GM06990 (cell line): ENCODE measurements at regions not wholly inside any gene's neighbourhood (a gene's known extent, or its start where the extent isn't known, plus 50 kb on each side); places are given as distances from the start of the nearest gene placed in this dataset.

Experiments
- DNase-seq: peaks from one replicate; pipeline ENCODE4 v3.0.0-alpha.2; 2011; ENCODE audit not compliant: insufficient read length; ENCODE audit errors: extremely low read depth
- H3K27me3 ChIP-seq: replicated peaks from 2 replicates; pipeline ENCODE4 v1.6.0; 2011; ENCODE audit warnings: low read length; ENCODE audit not compliant: control insufficient read depth, insufficient read depth
- H3K36me3 ChIP-seq: 2 replicates; pipeline ENCODE4 v1.5.1; 2011; ENCODE audit warnings: low read length; ENCODE audit not compliant: control insufficient read depth, insufficient read depth
- H3K4me3 ChIP-seq: replicated peaks from 2 replicates; pipeline ENCODE4 v1.5.1; 2011; ENCODE audit warnings: low read depth, mild to moderate bottlenecking, control low read depth, low read length
- CTCF ChIP-seq: IDR thresholded peaks from 2 replicates; pipeline ENCODE4 v1.5.1; 2011; ENCODE audit warnings: low read length, control low read depth, mild to moderate bottlenecking, inconsistent platforms; ENCODE audit not compliant: insufficient read depth, poor library complexity, severe bottlenecking

DNA sequence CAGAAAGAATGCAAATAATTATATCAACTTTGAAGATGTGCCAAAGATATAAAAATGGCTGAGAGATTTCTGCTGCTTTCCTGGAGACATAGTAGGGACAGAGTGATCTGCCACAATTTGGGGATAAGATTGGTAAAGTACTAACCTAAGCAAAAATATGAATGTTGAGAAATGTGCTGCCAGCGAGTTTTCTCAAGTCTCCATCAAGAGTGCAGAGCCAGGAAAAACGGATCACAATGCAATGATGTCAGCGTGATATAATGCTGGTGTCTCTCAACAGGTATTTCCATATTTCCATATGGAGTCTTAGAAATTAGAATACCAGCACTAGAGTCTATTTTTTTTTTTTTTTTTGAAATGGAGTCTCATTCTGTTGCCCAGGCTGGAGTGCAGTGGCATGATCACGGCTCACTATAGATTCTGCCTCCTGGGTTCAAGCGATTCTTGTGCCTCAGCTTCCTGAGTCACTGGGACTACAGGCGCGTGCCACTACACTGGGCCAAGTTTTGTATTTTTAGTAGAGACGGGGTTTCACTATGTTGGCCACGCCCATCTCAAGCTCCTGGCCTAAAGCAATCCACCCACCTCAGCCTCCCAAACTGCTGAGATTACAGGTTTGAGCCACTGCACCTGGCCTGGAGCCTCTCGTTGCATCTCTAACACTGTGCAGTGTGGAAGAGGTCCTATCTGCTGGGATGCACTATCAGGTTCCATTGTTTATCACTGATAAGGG is 893.5 kb downstream of the TRIML1 start:
- H3K4me3 ChIP-seq, result no peak overlapping the region

GRCh38 chr4:189033801-189034347 is 894.6 kb downstream of the TRIML1 start:
- H3K4me3 ChIP-seq, result no peak overlapping the region
- H3K27me3 ChIP-seq, result no peaks in the 10 kb centered on the region
- DNase-seq, result no peak
- TF ChIP-seq CTCF, result no peak
- H3K36me3 ChIP-seq, result no peaks in the 10 kb centered on the region

More for the DNA sequence above, 893.5 kb downstream of the TRIML1 start:
- Histone ChIP-seq H3K36me3 (no peaks in the 10 kb centered on the region), H3K27me3 (no peaks in the 10 kb centered on the region)
- no peak for TF ChIP-seq CTCF
- no peak for DNase-seq

DNA sequence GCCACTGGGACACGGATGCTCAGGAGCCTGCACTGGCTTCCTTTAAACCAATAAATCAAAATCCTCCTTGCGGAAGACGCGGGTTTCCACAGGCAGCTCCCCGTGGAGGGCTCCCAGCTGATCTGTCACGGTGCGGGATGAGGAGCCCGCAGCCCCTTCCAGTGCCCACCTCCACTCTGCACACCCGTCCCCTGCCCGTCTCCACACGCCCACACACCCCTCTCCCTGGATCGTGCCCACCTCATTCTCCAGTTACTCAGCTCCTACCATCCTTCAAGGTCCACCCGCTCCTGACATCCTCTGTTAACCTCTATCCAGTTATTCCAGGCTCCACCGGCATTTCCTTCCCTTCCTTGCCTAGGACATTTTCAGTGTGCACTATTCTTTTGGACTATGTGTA is 895.9 kb downstream of the TRIML1 start:
- no peak for TF ChIP-seq CTCF
- Histone ChIP-seq H3K36me3 (no peaks in the 10 kb centered on the region), H3K27me3 (no peaks in the 10 kb centered on the region), H3K4me3 (no peak overlapping the region)
- no peak for DNase-seq

DNA sequence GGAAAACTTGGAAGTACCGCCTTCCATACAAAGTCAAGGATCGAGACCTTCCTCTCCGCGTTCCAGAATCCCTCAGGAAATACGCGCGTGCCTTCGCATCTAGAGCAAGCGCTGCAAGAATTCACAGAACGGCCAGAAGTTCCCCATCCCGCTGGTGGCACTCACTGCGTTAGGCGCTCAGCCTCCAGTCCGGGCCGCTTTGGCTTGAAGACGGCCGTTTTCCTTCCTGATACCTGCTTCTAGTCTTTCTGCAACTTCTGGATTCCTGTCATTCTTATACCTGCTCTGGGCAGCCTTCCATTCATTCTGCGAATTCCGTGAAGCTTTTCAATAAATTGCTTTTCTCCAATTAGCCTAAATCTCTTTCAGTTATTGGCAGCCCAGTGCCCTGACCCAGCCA is 896.4 kb downstream of the TRIML1 start:
- Histone ChIP-seq H3K27me3 (no peaks in the 10 kb centered on the region), H3K4me3 (no peak overlapping the region), H3K36me3 (no peaks in the 10 kb centered on the region)
- no peak for DNase-seq
- no peak for TF ChIP-seq CTCF

- Histone ChIP-seq H3K27me3 (no peaks in the 10 kb centered on the region), H3K4me3 (no peak overlapping the region), H3K36me3 (no peaks in the 10 kb centered on the region)
- no peak for DNase-seq
- no peak for TF ChIP-seq CTCF
Observed at GRCh38 chr4:189036906-189037305, 897.7 kb downstream of the TRIML1 start.
